Muscle layer of duodenum (tissue), 2 donors: ENCODE measurements at regions not wholly inside any gene's neighbourhood (a gene's known extent, or its start where the extent isn't known, plus 50 kb on each side); places are given as distances from the start of the nearest gene placed in this dataset.
"Not testable (repeated sequence)": the region's sequence is repeated elsewhere in the genome, so short reads cannot be mapped to it uniquely, and the experiment has no call there.

Experiments used
- H3K27ac ChIP-seq: one replicate; pipeline ENCODE4 v1.7.0; 2013; ENCODE audit warnings: mild to moderate bottlenecking, low read length
- H3K27me3 ChIP-seq: one replicate; pipeline ENCODE4 v1.7.0; 2013; ENCODE audit warnings: low read depth, mild to moderate bottlenecking, control low read depth, low read length
- H3K36me3 ChIP-seq, 2 donors: one replicate each; pipeline ENCODE4 v1.7.0; 2013; ENCODE audit warnings: low read length in 2 of 2, control low read depth in 1 of 2, mild to moderate bottlenecking in 1 of 2; ENCODE audit not compliant: insufficient read depth in 2 of 2, control insufficient read depth in 1 of 2
- H3K4me1 ChIP-seq, 2 donors: one replicate each; pipeline ENCODE4 v1.7.0; 2013; ENCODE audit warnings: low read length in 2 of 2, mild to moderate bottlenecking in 2 of 2, control low read depth in 1 of 2, moderate library complexity in 1 of 2; ENCODE audit not compliant: insufficient read depth in 2 of 2, control insufficient read depth in 1 of 2
- H3K4me3 ChIP-seq, 2 donors: one replicate each; pipeline ENCODE4 v1.7.0; 2013; ENCODE audit warnings: low read length in 2 of 2, low read depth in 1 of 2, mild to moderate bottlenecking in 1 of 2
- H3K9me3 ChIP-seq, 2 donors: one replicate each; pipeline ENCODE4 v1.7.0; 2013; ENCODE audit warnings: low read length in 2 of 2, control low read depth in 1 of 2, mild to moderate bottlenecking in 1 of 2; ENCODE audit not compliant: control insufficient read depth in 1 of 2
- donor health status: healthy.

GRCh38 chr1:98515744-98516143 lies 145.8 kb upstream of the SNX7 start:
- Histone ChIP-seq H3K4me1 (no peaks in the 10 kb centered on the region), H3K27ac (no peak overlapping the region), H3K9me3 (peaks cover 0 to 3% of the 10 kb centered on the region in 2 donors), H3K36me3 (no peaks in the 10 kb centered on the region), H3K27me3 (no peaks in the 10 kb centered on the region), H3K4me3 (no peak overlapping the region)

DNA sequence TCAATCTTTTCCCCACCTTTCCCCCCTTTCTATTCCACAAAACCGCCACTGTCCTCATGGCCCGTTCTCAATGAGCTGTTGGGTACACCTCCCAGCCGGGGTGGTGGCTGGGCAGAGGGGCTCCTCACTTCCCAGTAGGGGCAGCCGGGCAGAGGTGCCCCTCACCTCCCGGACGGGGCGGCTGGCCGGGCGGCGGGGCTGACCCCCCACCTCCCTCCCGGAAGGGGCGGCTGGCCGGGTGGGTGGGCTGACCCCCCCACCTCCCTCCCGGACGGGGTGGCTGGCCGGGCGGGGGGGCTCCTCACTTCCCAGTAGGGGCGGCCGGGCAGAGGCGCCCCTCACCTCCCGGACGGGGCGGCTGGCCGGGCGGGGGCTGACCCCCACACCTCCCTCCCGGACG lies 149.3 kb upstream of the SNX7 start:
- not testable (repeated sequence) for H3K27me3 ChIP-seq, H3K4me1 ChIP-seq, H3K9me3 ChIP-seq, H3K27ac ChIP-seq, H3K36me3 ChIP-seq, H3K4me3 ChIP-seq

DNA sequence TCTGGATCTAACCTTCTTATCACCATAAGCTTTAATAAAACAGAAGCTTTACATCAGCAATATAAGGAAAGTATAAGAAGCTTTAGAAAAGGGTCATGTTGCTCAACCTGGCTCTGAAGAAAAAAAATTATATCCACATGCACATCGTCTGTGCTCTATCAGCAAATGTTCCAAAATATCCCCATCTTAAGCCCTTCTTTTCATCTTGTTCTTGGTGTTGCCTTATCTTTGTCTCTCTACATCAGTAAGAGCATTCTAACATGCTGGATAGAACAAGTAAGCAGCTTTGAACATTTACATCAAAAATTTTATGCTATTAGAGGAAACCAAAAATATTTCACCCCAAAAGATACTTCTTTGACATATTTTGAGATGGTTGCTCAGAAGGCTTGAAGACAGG lies 157.8 kb upstream of the SNX7 start:
- Histone ChIP-seq H3K27ac (no peak overlapping the region), H3K9me3 (peaks cover 4 to 7% of the 10 kb centered on the region in 2 donors), H3K36me3 (no peaks in the 10 kb centered on the region), H3K4me1 (no peaks in the 10 kb centered on the region), H3K4me3 (no peak overlapping the region), H3K27me3 (no peaks in the 10 kb centered on the region)

DNA sequence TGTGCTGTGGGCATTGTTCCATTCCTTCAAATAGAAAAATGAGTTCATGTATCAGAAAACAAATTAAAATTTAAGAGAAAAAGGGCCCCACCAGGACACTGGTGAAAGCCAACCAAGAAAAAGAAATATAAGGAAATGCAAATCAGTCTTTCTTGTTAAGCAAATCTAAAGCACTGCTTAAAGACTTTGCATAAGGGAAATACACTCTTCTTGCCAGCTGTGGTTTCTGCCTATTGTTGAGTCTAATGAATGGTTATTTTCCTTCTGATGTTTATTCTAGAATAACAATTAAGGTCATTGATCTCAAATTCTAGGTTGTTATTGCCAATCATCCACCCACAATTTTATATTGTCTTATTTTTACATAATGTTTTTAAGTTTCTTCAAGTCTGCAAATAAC lies 158.6 kb upstream of the SNX7 start:
- H3K27ac ChIP-seq: no peak overlapping the region
- no peaks in the 10 kb centered on the region for H3K4me1 ChIP-seq
- no peaks in the 10 kb centered on the region for H3K36me3 ChIP-seq
- no peak overlapping the region for H3K4me3 ChIP-seq
- peaks cover 3 to 7% of the 10 kb centered on the region in 2 donors for H3K9me3 ChIP-seq
- H3K27me3 ChIP-seq: no peaks in the 10 kb centered on the region

DNA sequence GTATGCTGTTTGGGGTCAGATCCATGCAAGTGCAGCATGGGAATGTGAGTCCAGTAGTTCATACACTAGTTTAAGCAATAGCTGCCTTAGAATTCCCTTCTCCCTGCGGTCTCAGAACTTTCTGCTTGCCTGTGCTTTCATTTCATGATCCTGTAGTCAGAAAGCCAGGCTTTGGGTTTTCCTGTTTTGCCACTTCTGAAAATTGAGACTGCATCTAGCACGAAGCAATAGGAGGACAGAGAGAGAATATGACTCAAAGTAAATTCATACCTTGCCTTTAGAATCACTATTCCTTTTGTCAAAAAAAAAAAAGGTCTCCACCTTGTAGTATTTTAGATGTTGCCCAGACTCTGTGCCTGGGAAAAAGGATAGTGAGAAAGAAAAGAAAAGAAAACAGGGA lies 161.2 kb upstream of the SNX7 start:
- Histone ChIP-seq H3K36me3 (no peaks in the 10 kb centered on the region), H3K27me3 (no peaks in the 10 kb centered on the region), H3K9me3 (peaks cover 0 to 3% of the 10 kb centered on the region in 2 donors), H3K4me1 (no peaks in the 10 kb centered on the region), H3K4me3 (no peak overlapping the region), H3K27ac (no peak overlapping the region)

DNA sequence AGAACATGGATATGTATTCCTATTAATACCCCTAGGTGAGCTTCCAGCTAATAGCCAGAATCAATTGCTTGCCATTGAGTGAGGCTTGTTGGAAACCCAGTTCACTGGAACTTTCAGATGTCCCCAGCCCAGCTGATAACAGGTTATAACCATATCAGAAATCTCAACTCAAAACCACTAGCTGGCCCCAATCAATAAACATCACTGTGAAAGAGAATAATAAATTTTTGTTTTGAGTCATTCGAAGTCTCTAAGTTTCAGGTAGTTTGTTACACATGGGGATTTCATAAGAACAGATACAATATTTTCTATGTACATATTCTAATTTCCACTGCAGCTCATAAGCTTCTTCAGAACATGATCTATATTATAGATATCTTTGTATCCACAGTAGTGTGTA lies 162.9 kb upstream of the SNX7 start:
- no peak overlapping the region for H3K4me3 ChIP-seq
- H3K36me3 ChIP-seq: no peaks in the 10 kb centered on the region
- H3K4me1 ChIP-seq: no peaks in the 10 kb centered on the region
- no peaks in the 10 kb centered on the region for H3K27me3 ChIP-seq
- H3K27ac ChIP-seq: no peak overlapping the region
- no peaks in the 10 kb centered on the region for H3K9me3 ChIP-seq

DNA sequence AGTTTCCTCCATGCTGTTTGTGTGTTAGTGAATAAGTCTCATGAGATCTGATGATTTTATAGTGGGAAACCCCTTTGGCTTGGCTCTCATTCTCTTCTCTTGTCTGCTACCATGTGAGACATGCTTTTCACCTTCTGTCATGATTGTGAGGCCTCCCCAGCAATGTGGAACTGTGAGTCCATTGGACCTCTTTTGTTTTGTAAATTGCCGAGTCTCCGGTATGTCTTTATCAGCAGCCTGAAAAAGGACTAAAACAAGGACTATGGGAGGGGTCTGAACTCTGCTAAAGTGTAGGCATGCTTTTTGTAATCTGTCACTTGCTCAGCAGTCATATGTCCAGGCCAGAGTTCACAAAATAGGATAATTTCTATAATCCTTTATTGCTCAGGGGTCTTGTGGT lies 164.0 kb upstream of the SNX7 start:
- H3K36me3 ChIP-seq: no peaks in the 10 kb centered on the region
- no peak overlapping the region for H3K27ac ChIP-seq
- no peak overlapping the region for H3K4me3 ChIP-seq
- H3K4me1 ChIP-seq: no peaks in the 10 kb centered on the region
- no peaks in the 10 kb centered on the region for H3K9me3 ChIP-seq
- no peaks in the 10 kb centered on the region for H3K27me3 ChIP-seq

GRCh38 chr1:98496256-98496995 lies 165.1 kb upstream of the SNX7 start:
- no peaks in the 10 kb centered on the region for H3K27me3 ChIP-seq
- H3K36me3 ChIP-seq: no peaks in the 10 kb centered on the region

GRCh38 chr1:98493469-98493868 lies 168.1 kb upstream of the SNX7 start:
- no peaks in the 10 kb centered on the region for H3K9me3 ChIP-seq
- H3K36me3 ChIP-seq: no peaks in the 10 kb centered on the region
- H3K4me1 ChIP-seq: no peaks in the 10 kb centered on the region
- no peak overlapping the region for H3K4me3 ChIP-seq
- no peaks in the 10 kb centered on the region for H3K27me3 ChIP-seq
- no peak overlapping the region for H3K27ac ChIP-seq

More at GRCh38 chr1:98496256-98496995, 165.1 kb upstream of the SNX7 start:
- Histone ChIP-seq H3K4me1 (no peaks in the 10 kb centered on the region), H3K9me3 (no peaks in the 10 kb centered on the region), H3K4me3 (no peak overlapping the region), H3K27ac (no peak overlapping the region)

DNA sequence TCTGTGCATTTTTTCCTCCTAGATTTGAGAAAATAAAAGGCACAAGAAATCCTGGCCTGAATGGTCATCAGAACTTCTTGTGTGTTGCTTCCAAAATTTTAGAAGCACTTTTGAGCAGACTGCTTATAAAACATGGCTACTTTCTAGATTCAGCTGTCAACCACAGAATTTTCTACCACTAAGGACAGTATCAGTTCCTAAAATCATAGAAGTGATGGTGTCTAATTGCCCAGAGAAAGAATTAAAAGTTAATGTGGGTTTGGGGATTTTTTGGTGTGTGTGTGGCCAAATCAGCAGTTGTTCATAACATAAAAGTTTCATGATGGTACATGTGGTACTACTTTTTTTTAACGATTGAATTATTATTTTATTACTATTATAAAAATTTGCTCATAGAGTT lies 171.4 kb upstream of the SNX7 start:
- Histone ChIP-seq H3K9me3 (no peaks in the 10 kb centered on the region), H3K27ac (no peak overlapping the region), H3K4me3 (no peak overlapping the region), H3K27me3 (no peaks in the 10 kb centered on the region), H3K36me3 (no peaks in the 10 kb centered on the region), H3K4me1 (no peaks in the 10 kb centered on the region)

DNA sequence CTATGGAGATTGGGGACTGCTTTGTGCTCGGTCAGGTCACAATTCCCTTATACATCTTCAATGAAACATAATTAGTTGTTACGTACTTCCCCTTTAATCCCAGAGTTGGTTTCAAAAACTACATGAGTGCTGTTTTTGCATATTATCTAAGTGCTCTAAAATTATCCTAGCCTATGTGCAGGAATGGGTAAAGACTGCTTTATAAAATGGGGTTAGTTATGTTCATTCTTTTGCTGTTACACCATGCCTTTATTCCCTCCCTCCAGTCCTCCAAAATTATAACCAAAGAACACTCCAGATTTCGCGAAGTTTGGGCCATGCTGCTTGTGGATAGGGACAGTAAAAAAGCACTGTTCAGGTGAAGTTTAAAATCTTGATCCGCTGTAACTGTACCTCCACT lies 173.9 kb upstream of the SNX7 start:
- Histone ChIP-seq H3K9me3 (no peaks in the 10 kb centered on the region), H3K36me3 (no peaks in the 10 kb centered on the region), H3K4me1 (no peaks in the 10 kb centered on the region), H3K27me3 (no peaks in the 10 kb centered on the region), H3K4me3 (no peak overlapping the region), H3K27ac (no peak overlapping the region)

GRCh38 chr1:98482611-98483010 lies 178.9 kb upstream of the SNX7 start:
- Histone ChIP-seq H3K9me3 (no peaks in the 10 kb centered on the region), H3K4me1 (no peaks in the 10 kb centered on the region), H3K27me3 (no peaks in the 10 kb centered on the region), H3K27ac (no peak overlapping the region), H3K4me3 (no peak overlapping the region), H3K36me3 (no peaks in the 10 kb centered on the region)
